SK-N-MC (cell line): ENCODE measurements at regions not wholly inside any gene's neighbourhood (a gene's known extent, or its start where the extent isn't known, plus 50 kb on each side); places are given as distances from the start of the nearest gene placed in this dataset.

ENCODE experiments used
- EZH2 ChIP-seq: fragments of 200-600 bp; sonication (generic); IDR thresholded peaks from one replicate; pipeline ENCODE4 v1.6.1; 2017; ENCODE audit warnings: antibody characterized with exemption
- FOXP2 ChIP-seq: optimal IDR thresholded peaks from 2 replicates; pipeline ENCODE3; 2011; ENCODE audit warnings: mild to moderate bottlenecking, moderate library complexity; ENCODE audit not compliant: insufficient read depth; ENCODE audit errors: extremely low read length, control extremely low read depth
- POLR2AphosphoS5 ChIP-seq: IDR thresholded peaks from 2 replicates; pipeline ENCODE4 v1.6.1; 2012; ENCODE audit warnings: mild to moderate bottlenecking, low read depth, low read length, borderline replicate concordance

DNA sequence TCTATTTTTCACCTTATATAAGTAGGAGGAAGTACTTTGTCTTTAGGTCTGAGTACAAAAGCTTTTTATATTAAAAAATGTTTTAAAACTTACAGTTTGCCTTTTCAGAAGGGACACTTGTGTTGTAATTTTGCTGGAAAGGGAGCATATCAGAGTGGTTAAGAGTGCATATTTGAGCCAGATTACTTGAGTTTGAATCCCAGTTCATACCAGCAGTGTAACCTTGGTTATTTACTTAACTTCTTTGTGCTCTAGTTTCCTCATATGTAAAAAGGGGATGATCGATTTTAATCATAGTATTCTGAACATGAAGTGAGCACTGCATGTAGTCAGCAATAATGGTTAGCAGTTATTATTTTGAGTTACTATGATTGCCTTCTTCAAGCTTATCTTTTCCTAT lies 78.3 kb upstream of the SLC4A4 start:
- TF ChIP-seq POLR2AphosphoS5 (no peak), EZH2 (no peak), FOXP2 (no peak)
